SU-DHL-6 (cell line): ENCODE measurements at regions not wholly inside any gene's neighbourhood (a gene's known extent, or its start where the extent isn't known, plus 50 kb on each side); places are given as distances from the start of the nearest gene placed in this dataset.

Experiments used
- H2AFZ ChIP-seq: fragments of 200-600 bp; sonication (generic); 2 replicates; pipeline ENCODE4 v1.6.1; 2014; ENCODE audit warnings: low read depth, mild to moderate bottlenecking, moderate library complexity, mixed read lengths, antibody characterized with exemption, low read length; ENCODE audit not compliant: severe bottlenecking
- H3F3A ChIP-seq: fragments of 200-600 bp; shearing (Covaris generic); 2 replicates; pipeline ENCODE4 v1.6.0; 2016; ENCODE audit warnings: antibody characterized with exemption, mild to moderate bottlenecking; ENCODE audit not compliant: insufficient read depth
- H3K27ac ChIP-seq: fragments of 200-600 bp; sonication (generic); 2 replicates; pipeline ENCODE4 v1.5.1; 2016; ENCODE audit warnings: low read depth, mild to moderate bottlenecking, low read length, moderate library complexity, mixed read lengths
- H3K27me3 ChIP-seq: fragments of 200-600 bp; sonication (generic), shearing (Covaris generic); 2 replicates; pipeline ENCODE4 v1.6.0; 2014; ENCODE audit warnings: mild to moderate bottlenecking, low read length
- H3K36me3 ChIP-seq: fragments of 200-600 bp; sonication (generic); 2 replicates; pipeline ENCODE4 v1.6.1; 2014; ENCODE audit warnings: mild to moderate bottlenecking, low read length, mixed read lengths
- H3K4me2 ChIP-seq: fragments of 300-600, 200-600 bp; shearing (Covaris generic), sonication (generic); 2 replicates; pipeline ENCODE4 v1.6.0; 2014; ENCODE audit warnings: low read length, low read depth, mild to moderate bottlenecking; ENCODE audit not compliant: poor library complexity, severe bottlenecking
- H3K4me3 ChIP-seq: fragments of 200-600 bp; sonication (generic); 2 replicates; pipeline ENCODE4 v1.5.1; 2014; ENCODE audit warnings: antibody characterized with exemption, low read length, mild to moderate bottlenecking, mixed read lengths; ENCODE audit not compliant: insufficient read depth, poor library complexity, severe bottlenecking
- H3K79me2 ChIP-seq: fragments of 200-600 bp; sonication (generic); 2 replicates; pipeline ENCODE4 v1.6.1; 2014; ENCODE audit warnings: mild to moderate bottlenecking, low read length, moderate library complexity; ENCODE audit not compliant: insufficient read depth
- H3K9ac ChIP-seq: fragments of 200-600 bp; sonication (generic); 2 replicates; pipeline ENCODE4 v1.7.0; 2014; ENCODE audit warnings: mild to moderate bottlenecking, low read length
- H3K9me2 ChIP-seq: fragments of 200-600 bp; sonication (generic); replicated peaks from 2 replicates; pipeline ENCODE4 v1.6.1; 2014; ENCODE audit warnings: low read length; ENCODE audit not compliant: insufficient read depth
- H3K9me3 ChIP-seq: fragments of 200-600 bp; sonication (generic); 2 replicates; pipeline ENCODE4 v1.6.1; 2014; ENCODE audit warnings: low read length, mixed read lengths; ENCODE audit not compliant: insufficient read depth
- H4K20me1 ChIP-seq: fragments of 200-600 bp; sonication (generic); 2 replicates; pipeline ENCODE4 v1.6.1; 2014; ENCODE audit warnings: low read depth, mild to moderate bottlenecking, antibody characterized with exemption, low read length, moderate library complexity, mixed read lengths
- EZH2phosphoT487 ChIP-seq: fragments of 200-600 bp; sonication (generic), shearing (Covaris generic); conservative IDR thresholded peaks from 2 replicates; pipeline ENCODE4 v1.6.1; 2018; ENCODE audit warnings: mild to moderate bottlenecking, antibody characterized with exemption, low read length, moderate library complexity, mixed read lengths
- TF ChIP-seq, protein P1 (sequence below): fragments of 200-600 bp; sonication (generic); IDR thresholded peaks from one replicate; pipeline ENCODE4 v1.5.1; 2017; ENCODE audit warnings: antibody characterized with exemption, mild to moderate bottlenecking, low read length, moderate library complexity; ENCODE audit not compliant: insufficient read depth, poor library complexity, severe bottlenecking

- Histone ChIP-seq H3K9ac (no peak overlapping the region), H3K9me2 (no peaks in the 10 kb centered on the region), H3F3A (no peaks in the 10 kb centered on the region), H3K9me3 (no peaks in the 10 kb centered on the region), H3K4me3 (no peak overlapping the region), H3K27ac (no peak overlapping the region), H2AFZ (no peak overlapping the region), H3K4me2 (no peak overlapping the region), H3K36me3 (no peaks in the 10 kb centered on the region), H4K20me1 (no peaks in the 10 kb centered on the region), H3K79me2 (no peaks in the 10 kb centered on the region), H3K27me3 (no peaks in the 10 kb centered on the region)
- TF ChIP-seq, protein P1, sequence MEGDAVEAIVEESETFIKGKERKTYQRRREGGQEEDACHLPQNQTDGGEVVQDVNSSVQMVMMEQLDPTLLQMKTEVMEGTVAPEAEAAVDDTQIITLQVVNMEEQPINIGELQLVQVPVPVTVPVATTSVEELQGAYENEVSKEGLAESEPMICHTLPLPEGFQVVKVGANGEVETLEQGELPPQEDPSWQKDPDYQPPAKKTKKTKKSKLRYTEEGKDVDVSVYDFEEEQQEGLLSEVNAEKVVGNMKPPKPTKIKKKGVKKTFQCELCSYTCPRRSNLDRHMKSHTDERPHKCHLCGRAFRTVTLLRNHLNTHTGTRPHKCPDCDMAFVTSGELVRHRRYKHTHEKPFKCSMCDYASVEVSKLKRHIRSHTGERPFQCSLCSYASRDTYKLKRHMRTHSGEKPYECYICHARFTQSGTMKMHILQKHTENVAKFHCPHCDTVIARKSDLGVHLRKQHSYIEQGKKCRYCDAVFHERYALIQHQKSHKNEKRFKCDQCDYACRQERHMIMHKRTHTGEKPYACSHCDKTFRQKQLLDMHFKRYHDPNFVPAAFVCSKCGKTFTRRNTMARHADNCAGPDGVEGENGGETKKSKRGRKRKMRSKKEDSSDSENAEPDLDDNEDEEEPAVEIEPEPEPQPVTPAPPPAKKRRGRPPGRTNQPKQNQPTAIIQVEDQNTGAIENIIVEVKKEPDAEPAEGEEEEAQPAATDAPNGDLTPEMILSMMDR = no peak
- no peak for TF ChIP-seq EZH2phosphoT487
Observed at GRCh38 chr15:26098801-26099200, 235.7 kb upstream of the ATP10A start.

DNA sequence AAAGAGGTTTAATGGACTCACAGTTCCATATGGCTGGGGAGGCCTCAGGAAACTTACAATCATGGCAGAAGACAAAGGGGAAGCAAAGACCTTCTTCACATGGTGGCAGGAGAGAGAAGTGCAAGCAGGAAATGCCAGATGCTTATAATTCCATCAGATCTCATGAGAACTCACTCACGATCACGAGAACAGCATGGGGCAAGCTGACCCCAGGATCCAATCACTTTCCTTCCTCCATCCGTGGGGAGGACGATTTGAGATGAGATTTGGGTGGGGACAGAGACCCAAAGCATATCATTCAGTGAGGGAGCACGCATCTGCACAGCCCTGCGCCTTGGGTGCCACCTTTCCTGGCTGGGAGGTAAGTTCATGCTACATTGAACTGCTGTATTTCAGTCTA lies 234.1 kb upstream of the ATP10A start:
- Histone ChIP-seq H3K4me3 (no peak overlapping the region), H3K36me3 (no peaks in the 10 kb centered on the region), H3K9me2 (no peaks in the 10 kb centered on the region), H3K27ac (no peak overlapping the region), H3K79me2 (no peaks in the 10 kb centered on the region), H4K20me1 (no peaks in the 10 kb centered on the region), H2AFZ (no peak overlapping the region), H3F3A (no peaks in the 10 kb centered on the region), H3K9ac (no peak overlapping the region), H3K9me3 (no peaks in the 10 kb centered on the region), H3K27me3 (no peaks in the 10 kb centered on the region), H3K4me2 (no peak overlapping the region)
- TF ChIP-seq, protein P1 = no peak
- TF ChIP-seq EZH2phosphoT487 = no peak

DNA sequence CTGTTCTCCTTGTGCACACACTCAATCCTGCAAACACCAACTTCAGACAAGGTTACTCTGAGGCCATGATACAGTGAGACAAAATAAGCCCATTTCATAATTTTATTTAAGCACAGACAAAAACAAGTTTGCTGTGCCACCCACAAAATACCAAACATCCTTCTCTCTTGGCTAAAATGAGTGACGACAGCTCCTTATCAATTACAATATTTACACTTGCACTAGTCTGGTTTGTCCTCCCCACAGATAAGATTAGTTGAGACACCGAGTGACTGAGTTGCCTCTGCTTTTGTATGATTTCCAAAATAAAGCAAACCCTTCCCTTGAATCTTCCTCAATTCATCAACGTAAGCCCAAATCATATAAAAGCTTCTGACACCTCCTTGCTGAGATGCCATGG lies 233.5 kb upstream of the ATP10A start:
- H3K27me3 ChIP-seq = no peaks in the 10 kb centered on the region
- no peaks in the 10 kb centered on the region for H3K9me3 ChIP-seq
- H3K9ac ChIP-seq = no peak overlapping the region
- no peak overlapping the region for H3K4me3 ChIP-seq
- H3K36me3 ChIP-seq = no peaks in the 10 kb centered on the region
- H3F3A ChIP-seq = no peaks in the 10 kb centered on the region
- no peaks in the 10 kb centered on the region for H3K79me2 ChIP-seq
- H4K20me1 ChIP-seq = no peaks in the 10 kb centered on the region
- no peak overlapping the region for H3K4me2 ChIP-seq
- no peak overlapping the region for H2AFZ ChIP-seq
- no peaks in the 10 kb centered on the region for H3K9me2 ChIP-seq
- TF ChIP-seq, protein P1 = no peak
- TF ChIP-seq EZH2phosphoT487 = no peak
- no peak overlapping the region for H3K27ac ChIP-seq
